ENCODE measurements at regions not wholly inside any gene's neighbourhood (a gene's known extent, or its start where the extent isn't known, plus 50 kb on each side); places are given as distances from the start of the nearest gene placed in this dataset.

DNA sequence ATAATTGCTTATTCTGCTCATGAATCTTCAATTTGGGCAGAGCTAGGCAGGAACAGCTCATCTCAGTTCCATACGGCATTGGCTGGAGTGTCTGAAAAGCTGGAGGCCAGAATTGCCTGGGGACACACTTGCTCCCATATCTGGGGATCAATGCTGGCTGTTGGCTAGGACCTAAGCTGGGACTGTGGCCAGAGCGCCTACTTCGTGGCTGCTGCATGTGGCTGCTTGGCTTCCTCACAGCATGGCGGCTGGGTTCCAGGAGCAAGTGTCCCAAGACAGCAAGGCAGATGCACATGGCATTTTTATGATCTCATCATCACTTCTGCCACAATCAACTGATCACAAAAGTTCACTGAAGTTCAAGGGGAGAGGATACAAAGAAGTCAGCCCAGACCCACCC, 200.2 kb downstream of the TTC8 start:
- ChIA-PET SMC1A (ENCODE audit: uncharacterized antibody, unreplicated experiment) (interaction anchor here (0.5 kb wide), 1 partner anchor 86 kb away, joined by 3 read pairs; no protein-coding TSS in a partner anchor), RAD21 (ENCODE audit: unreplicated experiment) (no interaction called here), POLR2A (no interaction called here), CTCF (interaction anchor here (1.0 kb wide), 1 partner anchor 8 kb away, joined by 3 read pairs; no protein-coding TSS in a partner anchor)
- ATAC-seq = no peak
- DNase-seq (ENCODE audit: low read depth, low spot score) = no peak
- Histone ChIP-seq H2AFZ (ENCODE audit: control insufficient read depth, low read depth, low read length) (no peak overlapping the region), H3K36me3 (ENCODE audit: control insufficient read depth in 2 of 2, insufficient read depth in 2 of 2, low read length in 1 of 2) (no peaks in the 10 kb centered on the region), H3K4me2 (ENCODE audit: control insufficient read depth, insufficient read depth) (no peak overlapping the region), H4K20me1 (ENCODE audit: control insufficient read depth, insufficient read depth) (no peaks in the 10 kb centered on the region), H3K4me3 (no peak overlapping the region), H3K27me3 (replicated peaks in 1 of 2; ENCODE audit: control insufficient read depth in 2 of 2, insufficient read depth in 2 of 2, low read length in 1 of 2) (peaks cover 2 to 6% of the 10 kb centered on the region in 2 experiments), H3K9ac (ENCODE audit: control insufficient read depth, insufficient read depth, low read length) (no peak overlapping the region), H3K9me3 (replicated peaks; ENCODE audit: control insufficient read depth, insufficient read depth, low read length) (no peaks in the 10 kb centered on the region), H3K79me2 (ENCODE audit: control insufficient read depth, insufficient read depth, low read length) (no peaks in the 10 kb centered on the region), H3K4me1 (ENCODE audit: control insufficient read depth, insufficient read depth, low read length) (peaks cover 4% of the 10 kb centered on the region; the same call in 1 of the 2 replicates), H3K27ac (ENCODE audit: control insufficient read depth, insufficient read depth) (no peak overlapping the region)
- in situ Hi-C loops (cut with MboI) (loop anchor here (25.0 kb wide), 2 partner anchors 413 to 738 kb away; no protein-coding TSS in a partner anchor), intact Hi-C loops (cut with micrococcal nuclease; ENCODE audit: unreplicated experiment) (loop anchor here (5.0 kb wide), 5 partner anchors 357 to 1213 kb away; no protein-coding TSS in a partner anchor)
- no TSS peak for BruUV-seq (replicated peaks)
- no peak for FAIRE-seq
- 68% methylated on average over 4 of the region's 4 CpGs for WGBS (ENCODE audit: insufficient coverage, insufficient replicate concordance, low lambda C conversion rate, missing lambda C conversion rate)
- TF ChIP-seq, protein P1, sequence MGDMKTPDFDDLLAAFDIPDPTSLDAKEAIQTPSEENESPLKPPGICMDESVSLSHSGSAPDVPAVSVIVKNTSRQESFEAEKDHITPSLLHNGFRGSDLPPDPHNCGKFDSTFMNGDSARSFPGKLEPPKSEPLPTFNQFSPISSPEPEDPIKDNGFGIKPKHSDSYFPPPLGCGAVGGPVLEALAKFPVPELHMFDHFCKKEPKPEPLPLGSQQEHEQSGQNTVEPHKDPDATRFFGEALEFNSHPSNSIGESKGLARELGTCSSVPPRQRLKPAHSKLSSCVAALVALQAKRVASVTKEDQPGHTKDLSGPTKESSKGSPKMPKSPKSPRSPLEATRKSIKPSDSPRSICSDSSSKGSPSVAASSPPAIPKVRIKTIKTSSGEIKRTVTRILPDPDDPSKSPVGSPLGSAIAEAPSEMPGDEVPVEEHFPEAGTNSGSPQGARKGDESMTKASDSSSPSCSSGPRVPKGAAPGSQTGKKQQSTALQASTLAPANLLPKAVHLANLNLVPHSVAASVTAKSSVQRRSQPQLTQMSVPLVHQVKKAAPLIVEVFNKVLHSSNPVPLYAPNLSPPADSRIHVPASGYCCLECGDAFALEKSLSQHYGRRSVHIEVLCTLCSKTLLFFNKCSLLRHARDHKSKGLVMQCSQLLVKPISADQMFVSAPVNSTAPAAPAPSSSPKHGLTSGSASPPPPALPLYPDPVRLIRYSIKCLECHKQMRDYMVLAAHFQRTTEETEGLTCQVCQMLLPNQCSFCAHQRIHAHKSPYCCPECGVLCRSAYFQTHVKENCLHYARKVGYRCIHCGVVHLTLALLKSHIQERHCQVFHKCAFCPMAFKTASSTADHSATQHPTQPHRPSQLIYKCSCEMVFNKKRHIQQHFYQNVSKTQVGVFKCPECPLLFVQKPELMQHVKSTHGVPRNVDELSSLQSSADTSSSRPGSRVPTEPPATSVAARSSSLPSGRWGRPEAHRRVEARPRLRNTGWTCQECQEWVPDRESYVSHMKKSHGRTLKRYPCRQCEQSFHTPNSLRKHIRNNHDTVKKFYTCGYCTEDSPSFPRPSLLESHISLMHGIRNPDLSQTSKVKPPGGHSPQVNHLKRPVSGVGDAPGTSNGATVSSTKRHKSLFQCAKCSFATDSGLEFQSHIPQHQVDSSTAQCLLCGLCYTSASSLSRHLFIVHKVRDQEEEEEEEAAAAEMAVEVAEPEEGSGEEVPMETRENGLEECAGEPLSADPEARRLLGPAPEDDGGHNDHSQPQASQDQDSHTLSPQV (IDR thresholded peaks at IDR 0.05) = no peak
- TF ChIP-seq CREM (IDR thresholded peaks at IDR 0.05; ENCODE audit: low read depth) (no peak), PML (IDR thresholded peaks at IDR 0.05; ENCODE audit: low read length) (no peak), TAF1 (IDR thresholded peaks at IDR 0.05; ENCODE audit: borderline replicate concordance, low read depth, low read length) (no peak), CBFB (IDR thresholded peaks at IDR 0.05; ENCODE audit: low read depth) (no peak), ZNF687 (IDR thresholded peaks at IDR 0.05) (no peak), NFYA (IDR thresholded peaks at IDR 0.05; ENCODE audit: borderline replicate concordance, low read depth, low read length) (no peak), RAD51 (IDR thresholded peaks at IDR 0.05) (no peak), CHD2 (IDR thresholded peaks at IDR 0.05; ENCODE audit: borderline replicate concordance, low read depth, low read length) (no peak), ESRRA (IDR thresholded peaks at IDR 0.05; ENCODE audit: low read length) (no peak), SREBF2 (IDR thresholded peaks at IDR 0.05; ENCODE audit: low read length) (no peak), TARDBP (IDR thresholded peaks at IDR 0.05; ENCODE audit: borderline replicate concordance) (no peak), CEBPZ (IDR thresholded peaks at IDR 0.05; ENCODE audit: low read depth, low read length) (no peak), NR2F1 (conservative IDR thresholded peaks at IDR 0.05) (no peak)
